ENCODE measurements at regions not wholly inside any gene's neighbourhood (a gene's known extent, or its start where the extent isn't known, plus 50 kb on each side); places are given as distances from the start of the nearest gene placed in this dataset.

DNA sequence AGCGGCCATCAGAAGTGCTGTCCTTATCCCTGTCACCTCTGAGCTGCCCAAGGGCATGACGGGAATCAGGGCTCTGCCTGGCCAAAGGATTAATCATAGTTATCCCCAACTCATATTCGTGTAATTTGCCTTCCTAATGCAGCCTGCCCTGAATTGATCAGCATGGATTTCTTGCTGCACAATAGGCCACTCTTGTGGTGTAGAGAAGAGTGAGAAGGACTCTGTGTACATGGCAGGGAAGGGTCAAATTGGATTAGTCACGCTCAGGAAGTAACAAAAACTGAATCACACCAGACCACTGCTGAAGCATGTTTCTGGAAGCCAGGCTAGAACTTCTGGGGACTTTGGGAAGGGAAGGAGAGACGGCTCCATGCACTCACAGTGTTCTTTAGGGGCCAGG lies 227.0 kb downstream of the BUB3 start:
- Histone ChIP-seq H3K36me3 (ENCODE audit: control insufficient read depth, insufficient read depth, low read length) (no peaks in the 10 kb centered on the region), H3K9ac (ENCODE audit: insufficient read depth in 1 of 2, low read depth in 2 of 2, low read length in 2 of 2) (no peak overlapping the region), H3K27ac (ENCODE audit: extremely low read depth, low read depth, low read length) (no peak overlapping the region), H3K79me2 (ENCODE audit: control insufficient read depth, insufficient read depth, low read length) (no peaks in the 10 kb centered on the region), H3K9me1 (ENCODE audit: control insufficient read depth, insufficient read depth, low read length) (no peaks in the 10 kb centered on the region), H3K4me1 (replicated peaks in 1 of 2; ENCODE audit: control insufficient read depth in 2 of 2, insufficient read depth in 2 of 2, low read length in 2 of 2) (no peaks in the 10 kb centered on the region), H3K9me3 (replicated peaks; ENCODE audit: control insufficient read depth, insufficient read depth, low read depth, low read length) (no peaks in the 10 kb centered on the region), H3K4me2 (ENCODE audit: insufficient read depth, low read length) (no peak overlapping the region), H4K20me1 (replicated peaks; ENCODE audit: control insufficient read depth, insufficient read depth, low read length) (no peaks in the 10 kb centered on the region), H3K27me3 (ENCODE audit: control insufficient read depth in 2 of 2, insufficient read depth in 2 of 2, low read length in 2 of 2) (peaks cover 0 to 3% of the 10 kb centered on the region in 2 experiments; a peak in 1 of 5 replicates), H2AFZ (ENCODE audit: low read depth, low read length) (no peak overlapping the region), H3K4me3 (no peak overlapping the region)
- DNase-seq (ENCODE audit: extremely low read depth in 1 of 4, low spot score in 3 of 4) = no peak
- CTCF ChIA-PET (ENCODE audit: low intra/inter-chr PET ratio) = interaction anchor here (1.5 kb wide), 1 partner anchor 337 kb away, joined by 6 read pairs; no protein-coding TSS in a partner anchor
- ATAC-seq = no peak
- intact Hi-C loops (cut with micrococcal nuclease) = loop anchor here (2.0 kb wide), 1 partner anchor 248 kb away; no protein-coding TSS in a partner anchor
- in situ Hi-C loops (cut with MboI) = loop anchor here (10.0 kb wide), 1 partner anchor 336 kb away; no protein-coding TSS in a partner anchor
- BruUV-seq (replicated peaks) = no TSS peak
- POLR2A ChIA-PET = no interaction called here
- no peak for FAIRE-seq
- TF ChIP-seq ARID1B (IDR thresholded peaks at IDR 0.05) (no peak), SAP30 (IDR thresholded peaks at IDR 0.05; ENCODE audit: borderline replicate concordance, insufficient read depth, low read depth, low read length, poor library complexity, severe bottlenecking) (no peak)
- 3% methylated on average over 4 of the region's 5 CpGs for WGBS (ENCODE audit: insufficient coverage, low coverage, missing lambda C conversion rate)

DNA sequence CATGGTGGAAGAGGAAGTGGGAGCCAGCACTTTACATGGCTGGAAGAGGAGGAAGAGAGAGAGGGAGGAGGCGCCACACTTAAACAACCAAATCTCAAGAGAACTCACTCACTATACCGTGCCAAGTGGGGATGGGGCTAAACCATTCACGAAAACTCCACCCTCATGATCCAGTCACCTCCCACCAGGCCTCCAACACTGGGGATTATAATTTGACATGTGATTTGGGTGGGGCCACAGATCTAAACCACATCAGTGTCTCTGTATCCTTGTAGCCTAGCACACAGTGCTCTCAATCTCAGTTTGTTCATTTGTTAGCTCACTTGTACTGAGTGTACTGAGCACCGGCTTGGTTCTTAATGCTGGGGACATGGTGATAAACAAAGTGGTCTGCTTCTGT lies 228.3 kb downstream of the BUB3 start:
- in situ Hi-C loops (cut with MboI) = loop anchor here (10.0 kb wide), 1 partner anchor 338 kb away; no protein-coding TSS in a partner anchor
- FAIRE-seq = no peak
- Histone ChIP-seq H3K4me1 (replicated peaks in 1 of 2; ENCODE audit: control insufficient read depth in 2 of 2, insufficient read depth in 2 of 2, low read length in 2 of 2) (no peaks in the 10 kb centered on the region), H3K27me3 (ENCODE audit: control insufficient read depth in 2 of 2, insufficient read depth in 2 of 2, low read length in 2 of 2) (peaks cover 0 to 3% of the 10 kb centered on the region in 2 experiments; a peak in 1 of 5 replicates), H3K36me3 (ENCODE audit: control insufficient read depth, insufficient read depth, low read length) (no peaks in the 10 kb centered on the region), H2AFZ (ENCODE audit: low read depth, low read length) (no peak overlapping the region), H3K27ac (ENCODE audit: extremely low read depth, low read depth, low read length) (no peak overlapping the region), H3K9me3 (replicated peaks; ENCODE audit: control insufficient read depth, insufficient read depth, low read depth, low read length) (no peaks in the 10 kb centered on the region), H3K79me2 (ENCODE audit: control insufficient read depth, insufficient read depth, low read length) (no peaks in the 10 kb centered on the region), H4K20me1 (replicated peaks; ENCODE audit: control insufficient read depth, insufficient read depth, low read length) (no peaks in the 10 kb centered on the region), H3K4me3 (no peak overlapping the region), H3K9me1 (ENCODE audit: control insufficient read depth, insufficient read depth, low read length) (no peaks in the 10 kb centered on the region), H3K9ac (ENCODE audit: insufficient read depth in 1 of 2, low read depth in 2 of 2, low read length in 2 of 2) (no peak overlapping the region), H3K4me2 (ENCODE audit: insufficient read depth, low read length) (no peak overlapping the region)
- WGBS (ENCODE audit: insufficient coverage, low coverage, missing lambda C conversion rate) = 0% methylated on average over 4 of the region's 4 CpGs
- intact Hi-C loops (cut with micrococcal nuclease) = no loop called here
- ChIA-PET POLR2A (no interaction called here), CTCF (ENCODE audit: low intra/inter-chr PET ratio) (no interaction called here)
- BruUV-seq (replicated peaks) = no TSS peak
- DNase-seq (ENCODE audit: extremely low read depth in 1 of 4, low spot score in 3 of 4) = no peak
- no peak for TF ChIP-seq IFI16 (CRISPR knock-in tag; IDR thresholded peaks at IDR 0.05)
- no peak for TF ChIP-seq BCLAF1 (IDR thresholded peaks at IDR 0.05; ENCODE audit: borderline replicate concordance in 1 of 2, control insufficient read depth in 1 of 2, low read depth in 2 of 2, low read length in 1 of 2)
- no peak for TF ChIP-seq ZNF668 (CRISPR knock-in tag; IDR thresholded peaks at IDR 0.05)
- TF ChIP-seq TFAM (CRISPR knock-in tag; conservative IDR thresholded peaks at IDR 0.05) = no peak
- TF ChIP-seq RFX5 (IDR thresholded peaks at IDR 0.05; ENCODE audit: low read depth, low read length) = no peak
- TF ChIP-seq ZNF121 (CRISPR knock-in tag; conservative IDR thresholded peaks at IDR 0.05) = no peak
- no peak for TF ChIP-seq ZNF75A (CRISPR knock-in tag; IDR thresholded peaks at IDR 0.05)
- no peak for ATAC-seq
